NCI-H748 (cell line): ENCODE measurements at regions not wholly inside any gene's neighbourhood (a gene's known extent, or its start where the extent isn't known, plus 50 kb on each side); places are given as distances from the start of the nearest gene placed in this dataset.

Experiments
- DNase-seq: peaks from one replicate; lab custom pipeline; 2025; ENCODE audit not compliant: unreplicated experiment; lab: John Stamatoyannopoulos, UW

GRCh38 chr11:121800240-121800639, 315.8 kb downstream of the BLID start:
- DNase-seq: no peak

DNA sequence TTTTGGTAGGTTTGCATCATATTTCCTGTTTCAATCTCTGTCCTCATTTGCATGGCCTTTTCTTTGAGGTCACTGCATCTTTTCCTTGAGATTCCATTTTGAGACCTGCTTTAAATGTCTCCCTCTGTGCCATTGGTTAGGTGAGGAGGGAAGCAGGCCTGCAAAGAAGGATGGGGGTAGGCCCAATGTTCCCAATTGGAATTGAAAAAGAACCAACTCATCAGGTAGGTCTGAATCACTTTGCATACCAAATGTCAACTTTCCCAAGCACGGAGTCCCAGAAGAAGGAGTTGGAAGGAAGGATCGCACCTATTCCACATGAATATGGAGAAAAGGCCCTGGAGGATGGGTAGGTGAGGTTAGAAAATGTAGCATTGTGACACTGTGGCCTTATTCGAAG, 318.5 kb downstream of the BLID start:
- no peak for DNase-seq

- DNase-seq: no peak
These were observed 320.8 kb downstream of the BLID start for GRCh38 chr11:121795174-121795573.

GRCh38 chr11:121794671-121795141, 321.3 kb downstream of the BLID start:
- DNase-seq: no peak

GRCh38 chr11:121793916-121794315, 322.1 kb downstream of the BLID start:
- no peak for DNase-seq

GRCh38 chr11:121793291-121793690, 322.7 kb downstream of the BLID start:
- DNase-seq: no peak

DNA sequence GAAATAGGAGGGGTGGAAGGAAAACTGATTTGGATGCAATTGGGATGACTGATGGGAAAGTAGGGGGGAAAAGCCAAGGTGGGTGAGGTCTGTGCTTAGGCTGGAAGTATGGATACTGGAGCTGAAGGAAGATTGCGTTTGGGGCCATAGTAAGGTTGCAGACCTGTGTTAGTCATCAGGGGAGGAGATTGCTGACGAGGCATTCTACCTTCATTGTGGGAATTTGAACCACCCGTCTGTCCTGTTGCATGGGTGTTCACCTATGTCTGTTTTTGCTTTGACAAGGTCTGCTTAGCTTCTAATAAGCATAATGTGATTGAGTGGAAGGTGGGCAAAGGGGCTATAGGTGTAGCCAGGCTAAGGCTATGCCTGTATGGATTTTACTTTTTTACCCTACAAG, 323.8 kb downstream of the BLID start:
- no peak for DNase-seq

GRCh38 chr11:121790430-121790829, 325.6 kb downstream of the BLID start:
- DNase-seq: no peak

DNA sequence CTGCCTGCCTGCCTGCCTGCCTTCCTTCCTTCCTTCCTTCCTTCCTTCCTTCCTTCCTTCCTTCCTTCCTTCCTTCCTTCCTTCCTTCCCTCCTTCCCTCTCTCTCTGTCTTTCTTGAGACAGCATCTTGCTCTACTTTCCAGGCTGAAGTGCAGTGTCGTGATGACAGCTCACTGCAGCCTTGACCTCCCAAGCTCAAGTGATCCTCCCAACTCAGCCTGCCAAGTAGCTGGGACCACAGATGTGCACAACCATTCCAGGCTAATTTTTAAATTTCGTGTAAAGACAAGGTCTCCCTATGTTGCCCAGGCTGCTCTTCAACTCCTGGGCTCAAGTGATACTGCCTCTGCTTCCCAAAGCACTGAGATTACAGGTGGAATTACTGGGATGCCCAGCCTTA, 328.2 kb upstream of the SORL1-AS1 start:
- DNase-seq: no peak

DNA sequence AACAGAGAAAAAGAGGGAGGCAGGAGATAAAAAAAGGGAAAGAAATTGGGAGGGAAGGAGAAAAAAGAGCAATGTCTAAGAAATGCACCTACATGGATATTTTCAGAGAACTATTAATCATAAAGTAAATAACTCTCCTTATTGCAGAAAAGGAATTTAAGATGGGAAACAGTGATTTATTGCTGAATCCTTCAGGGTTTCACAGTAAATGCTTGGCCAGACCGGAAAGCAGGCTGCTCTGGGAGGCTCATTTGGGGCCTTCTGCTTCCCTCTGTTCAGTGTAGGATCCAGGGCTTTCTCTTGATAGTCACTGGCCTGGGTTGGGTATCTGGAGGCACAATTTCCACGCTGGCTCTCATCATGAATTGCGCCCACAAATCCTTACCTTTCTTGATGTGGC, 324.3 kb upstream of the SORL1-AS1 start:
- DNase-seq: no peak

GRCh38 chr11:121775276-121775675, 322.5 kb upstream of the SORL1-AS1 start:
- DNase-seq: no peak

GRCh38 chr11:121773076-121773475, 320.3 kb upstream of the SORL1-AS1 start:
- DNase-seq: peak; percentile 18

DNA sequence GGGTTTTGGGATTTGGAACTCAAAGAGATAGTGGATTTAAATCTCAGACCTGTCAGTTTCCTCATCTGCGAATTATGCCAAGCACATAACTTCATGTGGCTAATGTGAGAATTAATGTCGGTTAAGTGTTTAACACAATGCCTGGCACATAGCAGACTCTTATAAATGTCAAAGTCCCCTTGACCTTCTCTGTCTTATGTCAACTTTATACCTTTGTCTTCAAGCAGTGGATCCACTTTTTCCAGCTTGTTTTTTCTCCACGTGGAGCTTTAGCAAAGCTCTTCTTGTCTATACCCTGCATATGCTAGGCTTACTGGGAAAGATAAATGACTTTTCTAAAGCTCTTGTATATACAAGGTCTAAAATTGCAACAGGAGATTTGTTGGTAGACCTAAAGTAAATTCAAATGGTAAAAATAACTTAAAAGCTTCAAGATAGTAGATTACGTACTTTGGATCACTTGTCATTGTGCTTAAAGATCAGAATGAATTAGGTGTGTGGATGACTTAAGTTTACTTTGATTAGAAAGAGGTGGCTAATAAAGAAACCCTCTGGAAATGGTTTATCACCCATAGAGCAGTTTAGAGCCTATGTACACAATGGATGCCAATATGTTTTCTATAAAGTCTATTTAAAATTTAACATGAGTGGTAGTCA, 318.3 kb upstream of the SORL1-AS1 start:
- no peak for DNase-seq

GRCh38 chr11:121769191-121769590, 316.4 kb upstream of the SORL1-AS1 start:
- no peak for DNase-seq

- no peak for DNase-seq
These were observed 314.7 kb upstream of the SORL1-AS1 start for GRCh38 chr11:121767433-121767832.

DNA sequence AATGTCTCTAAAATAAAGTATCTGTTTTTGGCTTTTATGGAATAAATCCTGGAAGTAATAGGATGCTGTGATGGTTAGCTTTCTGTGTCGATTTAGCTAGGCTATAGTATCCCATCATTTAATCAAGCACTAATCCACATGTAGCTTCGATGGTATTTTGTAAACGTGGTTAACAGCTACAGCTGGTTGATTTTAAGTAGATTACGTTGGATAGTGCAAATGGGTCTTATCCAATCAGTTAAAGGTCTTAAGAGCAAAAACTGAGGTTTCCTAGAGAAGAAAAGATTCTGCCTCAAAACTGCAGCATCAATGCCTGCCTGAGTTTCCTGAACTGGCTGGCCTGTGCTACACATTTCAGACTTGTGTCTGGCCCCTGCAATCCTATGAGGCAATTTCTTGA, 314.2 kb upstream of the SORL1-AS1 start:
- DNase-seq: no peak

- DNase-seq: no peak
These were observed 313.4 kb upstream of the SORL1-AS1 start for GRCh38 chr11:121766166-121766565.

- DNase-seq: no peak
These were observed 310.8 kb upstream of the SORL1-AS1 start for GRCh38 chr11:121763526-121763925.

- DNase-seq: peak; percentile 53
These were observed 310.1 kb upstream of the SORL1-AS1 start for GRCh38 chr11:121762820-121763219.

DNA sequence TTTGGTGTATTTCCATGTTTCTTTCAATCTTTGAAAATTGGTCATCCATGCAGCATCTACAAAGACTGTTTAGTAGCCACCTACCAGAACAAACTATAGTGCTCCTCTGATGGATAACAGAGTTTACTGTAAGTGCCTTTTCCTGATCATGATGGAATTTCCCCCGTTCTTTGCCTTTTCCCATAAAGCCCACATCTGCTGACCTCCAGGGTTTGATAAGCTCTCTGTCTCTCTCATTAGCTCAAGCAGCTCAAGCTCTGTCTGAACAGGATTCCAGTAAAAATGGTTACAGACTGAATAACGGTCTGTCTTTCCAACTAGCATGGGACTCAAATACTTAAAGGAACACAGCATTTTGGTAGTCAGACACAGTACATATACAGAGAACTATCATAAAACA, 308.4 kb upstream of the SORL1-AS1 start:
- no peak for DNase-seq

GRCh38 chr11:121757480-121758125, 304.8 kb upstream of the SORL1-AS1 start:
- DNase-seq: no peak

- DNase-seq: no peak
These were observed 303.1 kb upstream of the SORL1-AS1 start for GRCh38 chr11:121755906-121756305.

DNA sequence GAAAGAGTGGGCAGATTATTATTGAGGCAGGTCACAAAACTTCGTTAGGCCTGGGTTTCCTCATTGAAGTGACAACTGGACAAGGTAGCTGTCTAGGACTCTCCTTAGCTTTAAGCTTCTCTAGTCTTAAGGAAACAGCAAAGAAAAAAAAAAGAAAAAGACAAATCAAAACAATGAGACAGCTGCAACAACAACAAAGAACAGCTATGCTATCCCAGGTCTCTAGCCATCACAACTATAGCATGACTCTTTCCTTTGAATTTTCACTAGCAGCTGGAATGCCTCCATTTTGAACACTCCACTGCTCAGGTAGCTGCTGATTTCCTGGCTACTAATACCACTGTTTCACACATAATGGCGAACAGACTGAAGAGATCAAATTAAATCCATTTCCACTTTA, 302.4 kb upstream of the SORL1-AS1 start:
- DNase-seq: no peak
